Ishikawa (cell line): ENCODE measurements at regions not wholly inside any gene's neighbourhood (a gene's known extent, or its start where the extent isn't known, plus 50 kb on each side); places are given as distances from the start of the nearest gene placed in this dataset.

Experiments
- CEBPB ChIP-seq: IDR thresholded peaks from 2 replicates; pipeline ENCODE4 v1.6.1; 2012
- CREB1 ChIP-seq: IDR thresholded peaks from 2 replicates; pipeline ENCODE4 v1.6.1; 2012; ENCODE audit warnings: low read depth
- EGR1 ChIP-seq: IDR thresholded peaks from 2 replicates; pipeline ENCODE4 v1.6.1; 2012
- EP300 ChIP-seq: IDR thresholded peaks from 2 replicates; pipeline ENCODE4 v1.6.1; 2012; ENCODE audit warnings: borderline replicate concordance
- FOXM1 ChIP-seq: IDR thresholded peaks from 2 replicates; pipeline ENCODE4 v1.6.1; 2012; ENCODE audit warnings: low read depth, borderline replicate concordance
- NFIC ChIP-seq: IDR thresholded peaks from 2 replicates; pipeline ENCODE4 v1.6.1; 2012
- RAD21 ChIP-seq: IDR thresholded peaks from 2 replicates; pipeline ENCODE4 v1.6.1; 2012; ENCODE audit warnings: low read depth
- TAF1 ChIP-seq: IDR thresholded peaks from 2 replicates; pipeline ENCODE4 v1.6.1; 2012; ENCODE audit warnings: low read depth, mild to moderate bottlenecking
- TCF12 ChIP-seq: IDR thresholded peaks from 2 replicates; pipeline ENCODE4 v1.6.1; 2012; ENCODE audit warnings: low read depth
- TEAD4 ChIP-seq: IDR thresholded peaks from 2 replicates; pipeline ENCODE4 v1.6.1; 2012
- USF1 ChIP-seq: IDR thresholded peaks from 2 replicates; pipeline ENCODE4 v1.6.1; 2012
- YY1 ChIP-seq: IDR thresholded peaks from 2 replicates; pipeline ENCODE4 v1.6.1; 2012; ENCODE audit warnings: low read depth
- ZBTB7A ChIP-seq: IDR thresholded peaks from 2 replicates; pipeline ENCODE4 v1.6.1; 2012; ENCODE audit warnings: low read depth
- TF ChIP-seq, protein P1 (sequence below): IDR thresholded peaks from 2 replicates; pipeline ENCODE4 v1.6.1; 2012; ENCODE audit warnings: low read depth, mild to moderate bottlenecking
- TF ChIP-seq, protein P2 (sequence below): IDR thresholded peaks from 2 replicates; pipeline ENCODE4 v1.6.1; 2012

DNA sequence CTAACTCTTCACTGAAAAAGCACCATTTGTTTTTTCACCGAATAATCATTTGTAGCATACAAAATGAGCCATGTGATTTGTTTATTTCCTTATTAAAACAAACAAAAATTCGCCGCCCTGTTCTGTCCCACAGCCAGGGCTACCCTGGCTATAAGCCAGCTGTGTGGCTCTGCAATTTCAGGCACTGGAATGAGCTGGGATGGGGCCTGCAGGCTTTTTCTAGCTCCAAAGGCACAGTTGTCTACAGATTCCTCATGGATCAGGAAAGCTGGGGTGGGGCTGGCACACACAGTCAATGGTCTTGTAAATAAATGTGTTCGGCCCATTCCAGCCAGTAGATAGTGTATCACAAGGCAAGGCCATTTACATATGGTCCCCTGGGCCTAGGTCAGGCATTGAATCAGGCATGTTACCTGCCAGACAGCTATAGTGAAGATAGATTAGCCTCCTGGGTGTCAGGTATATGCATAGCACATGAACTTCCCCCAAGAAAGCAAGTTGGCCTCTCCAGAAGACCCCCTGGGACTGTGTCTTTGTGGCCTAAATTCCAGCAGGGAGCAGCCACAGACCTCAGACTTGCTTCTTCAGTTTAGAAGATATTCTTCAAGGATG lies 608.9 kb downstream of the MAFB start:
- TF ChIP-seq ZBTB7A (no peak), TCF12 (no peak), TAF1 (no peak), RAD21 (no peak), NFIC (no peak), TEAD4 (no peak), CREB1 (no peak), YY1 (no peak), USF1 (no peak), EGR1 (no peak), EP300 (no peak), CEBPB (no peak), FOXM1 (no peak)
- TF ChIP-seq, protein P1, sequence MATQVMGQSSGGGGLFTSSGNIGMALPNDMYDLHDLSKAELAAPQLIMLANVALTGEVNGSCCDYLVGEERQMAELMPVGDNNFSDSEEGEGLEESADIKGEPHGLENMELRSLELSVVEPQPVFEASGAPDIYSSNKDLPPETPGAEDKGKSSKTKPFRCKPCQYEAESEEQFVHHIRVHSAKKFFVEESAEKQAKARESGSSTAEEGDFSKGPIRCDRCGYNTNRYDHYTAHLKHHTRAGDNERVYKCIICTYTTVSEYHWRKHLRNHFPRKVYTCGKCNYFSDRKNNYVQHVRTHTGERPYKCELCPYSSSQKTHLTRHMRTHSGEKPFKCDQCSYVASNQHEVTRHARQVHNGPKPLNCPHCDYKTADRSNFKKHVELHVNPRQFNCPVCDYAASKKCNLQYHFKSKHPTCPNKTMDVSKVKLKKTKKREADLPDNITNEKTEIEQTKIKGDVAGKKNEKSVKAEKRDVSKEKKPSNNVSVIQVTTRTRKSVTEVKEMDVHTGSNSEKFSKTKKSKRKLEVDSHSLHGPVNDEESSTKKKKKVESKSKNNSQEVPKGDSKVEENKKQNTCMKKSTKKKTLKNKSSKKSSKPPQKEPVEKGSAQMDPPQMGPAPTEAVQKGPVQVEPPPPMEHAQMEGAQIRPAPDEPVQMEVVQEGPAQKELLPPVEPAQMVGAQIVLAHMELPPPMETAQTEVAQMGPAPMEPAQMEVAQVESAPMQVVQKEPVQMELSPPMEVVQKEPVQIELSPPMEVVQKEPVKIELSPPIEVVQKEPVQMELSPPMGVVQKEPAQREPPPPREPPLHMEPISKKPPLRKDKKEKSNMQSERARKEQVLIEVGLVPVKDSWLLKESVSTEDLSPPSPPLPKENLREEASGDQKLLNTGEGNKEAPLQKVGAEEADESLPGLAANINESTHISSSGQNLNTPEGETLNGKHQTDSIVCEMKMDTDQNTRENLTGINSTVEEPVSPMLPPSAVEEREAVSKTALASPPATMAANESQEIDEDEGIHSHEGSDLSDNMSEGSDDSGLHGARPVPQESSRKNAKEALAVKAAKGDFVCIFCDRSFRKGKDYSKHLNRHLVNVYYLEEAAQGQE = no peak
- TF ChIP-seq, protein P2, sequence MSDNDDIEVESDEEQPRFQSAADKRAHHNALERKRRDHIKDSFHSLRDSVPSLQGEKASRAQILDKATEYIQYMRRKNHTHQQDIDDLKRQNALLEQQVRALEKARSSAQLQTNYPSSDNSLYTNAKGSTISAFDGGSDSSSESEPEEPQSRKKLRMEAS = no peak

- no peak for TF ChIP-seq EGR1
- TF ChIP-seq TCF12 = no peak
- no peak for TF ChIP-seq FOXM1
- no peak for TF ChIP-seq NFIC
- no peak for TF ChIP-seq EP300
- no peak for TF ChIP-seq USF1
- TF ChIP-seq TAF1 = no peak
- no peak for TF ChIP-seq RAD21
- TF ChIP-seq, protein P2 = no peak
- TF ChIP-seq CREB1 = no peak
- TF ChIP-seq, protein P1 = no peak
- TF ChIP-seq CEBPB = no peak
- no peak for TF ChIP-seq YY1
- no peak for TF ChIP-seq TEAD4
Measured at GRCh38 chr20:40073535-40074111, 615.4 kb downstream of the MAFB start.

DNA sequence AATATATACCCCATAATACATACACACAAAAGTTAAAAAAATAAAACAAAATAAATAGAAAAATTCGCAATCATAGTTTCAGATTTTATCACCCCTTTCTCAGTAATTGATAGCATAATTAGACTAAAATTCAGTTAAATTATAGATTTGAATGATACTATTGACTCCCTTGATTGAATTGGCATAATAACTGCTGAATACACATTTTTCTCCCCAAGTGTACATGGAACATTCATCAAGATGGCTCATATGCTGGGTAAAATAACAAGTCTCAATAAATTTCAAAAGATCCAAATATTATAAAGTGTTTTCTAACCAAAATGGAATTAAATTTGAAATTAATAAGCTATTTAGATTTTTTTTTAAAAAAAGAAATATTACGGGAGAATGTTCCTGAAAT lies 616.1 kb downstream of the MAFB start:
- TF ChIP-seq, protein P2 = no peak
- TF ChIP-seq CREB1 (no peak), TAF1 (no peak), EGR1 (no peak), FOXM1 (no peak), YY1 (no peak), CEBPB (no peak), TCF12 (no peak), RAD21 (no peak), NFIC (no peak), USF1 (no peak), EP300 (no peak), ZBTB7A (no peak), TEAD4 (no peak)
- TF ChIP-seq, protein P1 = no peak
